ENCODE measurements at regions not wholly inside any gene's neighbourhood (a gene's known extent, or its start where the extent isn't known, plus 50 kb on each side); places are given as distances from the start of the nearest gene placed in this dataset.

- peak; percentile 83 for ATAC-seq
- intact Hi-C loops (cut with DNase I): no loop called here
- DNase-seq (ENCODE audit: missing footprints): peak; percentile 76
These were observed 129.1 kb upstream of the SMAD3 start for GRCh38 chr15:66936109-66936860.

- intact Hi-C loops (cut with DNase I): no loop called here
- ATAC-seq (peak; percentile 24), DNase-seq (ENCODE audit: missing footprints) (no peak)
These were observed 128.4 kb upstream of the SMAD3 start for GRCh38 chr15:66936861-66937582.

GRCh38 chr15:66937588-66937987 lies 127.8 kb upstream of the SMAD3 start:
- no peak for ATAC-seq
- intact Hi-C loops (cut with DNase I): no loop called here
- no peak for DNase-seq (ENCODE audit: missing footprints)

- intact Hi-C loops (cut with DNase I): no loop called here
- ATAC-seq (no peak), DNase-seq (ENCODE audit: missing footprints) (no peak)
These were observed 127.1 kb upstream of the SMAD3 start for GRCh38 chr15:66938114-66938830.

- DNase-seq (ENCODE audit: missing footprints): no peak
These were observed 126.4 kb upstream of the SMAD3 start for GRCh38 chr15:66939016-66939415.

GRCh38 chr15:66939451-66940023 lies 125.9 kb upstream of the SMAD3 start:
- no peak for DNase-seq (ENCODE audit: missing footprints)
- intact Hi-C loops (cut with DNase I): loop anchor here (10.0 kb wide), 1 partner anchor 125 kb away; the partner anchor contains the start of gene SMAD3
- no peak for ATAC-seq

More at GRCh38 chr15:66939016-66939415, 126.4 kb upstream of the SMAD3 start:
- intact Hi-C loops (cut with DNase I): no loop called here
- ATAC-seq: no peak

GRCh38 chr15:66940368-66940767 lies 125.0 kb upstream of the SMAD3 start:
- DNase-seq (ENCODE audit: missing footprints): no peak
- intact Hi-C loops (cut with DNase I): loop anchor here (10.0 kb wide), 1 partner anchor 124 kb away; the partner anchor contains the start of gene SMAD3

GRCh38 chr15:66941108-66941711 lies 124.2 kb upstream of the SMAD3 start:
- intact Hi-C loops (cut with DNase I): loop anchor here (10.0 kb wide), 1 partner anchor 124 kb away; the partner anchor contains the start of gene SMAD3
- ATAC-seq (peak; percentile 33), DNase-seq (ENCODE audit: missing footprints) (no peak)

More at GRCh38 chr15:66940368-66940767, 125.0 kb upstream of the SMAD3 start:
- ATAC-seq: no peak

GRCh38 chr15:66941791-66942190 lies 123.6 kb upstream of the SMAD3 start:
- intact Hi-C loops (cut with DNase I): loop anchor here (10.0 kb wide), 1 partner anchor 123 kb away; the partner anchor contains the start of gene SMAD3
- ATAC-seq: no peak
- DNase-seq (ENCODE audit: missing footprints): no peak

GRCh38 chr15:66942649-66943390 lies 122.6 kb upstream of the SMAD3 start:
- no peak for ATAC-seq
- intact Hi-C loops (cut with DNase I): loop anchor here (10.0 kb wide), 1 partner anchor 122 kb away; the partner anchor contains the start of gene SMAD3

GRCh38 chr15:66943456-66944095 lies 121.8 kb upstream of the SMAD3 start:
- intact Hi-C loops (cut with DNase I): loop anchor here (10.0 kb wide), 1 partner anchor 121 kb away; the partner anchor contains the start of gene SMAD3
- no peak for DNase-seq (ENCODE audit: missing footprints)
- no peak for ATAC-seq

More at GRCh38 chr15:66942649-66943390, 122.6 kb upstream of the SMAD3 start:
- DNase-seq (ENCODE audit: missing footprints): no peak

- DNase-seq (ENCODE audit: missing footprints) (no peak), ATAC-seq (no peak)
- intact Hi-C loops (cut with DNase I): loop anchor here (10.0 kb wide), 1 partner anchor 121 kb away; the partner anchor contains the start of gene SMAD3
These were observed 121.3 kb upstream of the SMAD3 start for GRCh38 chr15:66944121-66944520.

- no peak for DNase-seq (ENCODE audit: missing footprints)
These were observed 120.1 kb upstream of the SMAD3 start for GRCh38 chr15:66945286-66945685.

GRCh38 chr15:66945842-66946241 lies 119.6 kb upstream of the SMAD3 start:
- ATAC-seq (no peak), DNase-seq (ENCODE audit: missing footprints) (no peak)
- intact Hi-C loops (cut with DNase I): loop anchor here (1.0 to 10.0 kb wide), 4 partner anchors 119 to 891 kb away; partner anchors contain the start of gene SMAD3

More at GRCh38 chr15:66945286-66945685, 120.1 kb upstream of the SMAD3 start:
- intact Hi-C loops (cut with DNase I): loop anchor here (5.0 to 10.0 kb wide), 2 partner anchors 120 to 892 kb away; partner anchors contain the start of gene SMAD3
- ATAC-seq: no peak

- intact Hi-C loops (cut with DNase I): loop anchor here (1.0 to 10.0 kb wide), 4 partner anchors 118 to 891 kb away; partner anchors contain the start of gene SMAD3
- ATAC-seq (peak; percentile 59), DNase-seq (ENCODE audit: missing footprints) (peak; percentile 81)
These were observed 118.7 kb upstream of the SMAD3 start for GRCh38 chr15:66946578-66947164.

GRCh38 chr15:66947471-66947870 lies 117.9 kb upstream of the SMAD3 start:
- no peak for DNase-seq (ENCODE audit: missing footprints)
- ATAC-seq: no peak
- intact Hi-C loops (cut with DNase I): loop anchor here (5.0 to 10.0 kb wide), 2 partner anchors 117 to 890 kb away; partner anchors contain the start of gene SMAD3
